CD4-positive, alpha-beta T cell (primary cell): ENCODE measurements at regions not wholly inside any gene's neighbourhood (a gene's known extent, or its start where the extent isn't known, plus 50 kb on each side); places are given as distances from the start of the nearest gene placed in this dataset.

Experiments
- ATAC-seq: fragments of 200-7000 bp; cut with Tn5 transposase; one replicate; pipeline ENCODE4 v1.10.0; 2022; ENCODE audit warnings: mild to moderate bottlenecking; ENCODE audit not compliant: poor library complexity
- CTCF ChIA-PET: fragments of 350-600 bp; sonication (Branson Sonifier 250); formaldehyde crosslinking; loops from one replicate; lab custom pipeline; 2021; ENCODE audit warnings: antibody characterized with exemption, inconsistent platforms; lab: Charles Lee
- POLR2A ChIA-PET: fragments of 350-600 bp; sonication (Branson Sonifier 250); formaldehyde crosslinking; loops from one replicate; lab custom pipeline; 2021; ENCODE audit warnings: antibody characterized with exemption, inconsistent platforms; lab: Charles Lee
- DNase-seq, 14 experiments: peaks; one replicate each; pipeline ENCODE4 v3.0.0-alpha.2; 2013 to 2020; ENCODE audit warnings: mixed read lengths in 2 of 14
- H3K27ac ChIP-seq, 2 donors: one replicate each; pipeline versions ENCODE4 v1.5.1 to v1.7.0; 2013; ENCODE audit warnings: low read length in 2 of 2, low read depth in 1 of 2, mild to moderate bottlenecking in 1 of 2
- H3K27me3 ChIP-seq, 2 experiments: 1 replicate in 1 of 2; 2 replicates in 1 of 2; pipeline versions ENCODE4 v1.6.1 to v1.7.0; 2013; ENCODE audit warnings: low read length in 2 of 2, control low read depth in 1 of 2, mild to moderate bottlenecking in 1 of 2, moderate library complexity in 1 of 2; ENCODE audit not compliant: insufficient read depth in 2 of 2, control insufficient read depth in 1 of 2
- H3K36me3 ChIP-seq: one replicate; pipeline ENCODE4 v1.6.1; 2013; ENCODE audit warnings: low read length, control low read depth; ENCODE audit not compliant: insufficient read depth
- H3K4me1 ChIP-seq: one replicate; pipeline ENCODE4 v1.6.1; 2013; ENCODE audit warnings: low read length, control low read depth; ENCODE audit not compliant: insufficient read depth
- H3K4me3 ChIP-seq: one replicate; pipeline ENCODE4 v1.5.1; 2013; ENCODE audit warnings: mild to moderate bottlenecking, low read length, moderate library complexity
- H3K9me3 ChIP-seq, 2 experiments: 1 replicate in 1 of 2; 2 replicates in 1 of 2; pipeline versions ENCODE4 v1.6.1 to v1.7.0; 2013; ENCODE audit warnings: low read length in 2 of 2, mild to moderate bottlenecking in 2 of 2, control low read depth in 1 of 2, moderate library complexity in 1 of 2; ENCODE audit not compliant: control insufficient read depth in 1 of 2, insufficient read depth in 1 of 2
- H3K27ac Mint-ChIP-seq: one replicate; pipeline ENCODE4 v1.8.0; 2020; ENCODE audit warnings: mixed read lengths
- H3K27me3 Mint-ChIP-seq: one replicate; pipeline ENCODE4 v1.8.0; 2021; ENCODE audit warnings: mixed read lengths
- H3K36me3 Mint-ChIP-seq: one replicate; pipeline ENCODE4 v1.8.0; 2021; ENCODE audit warnings: low read depth, mixed read lengths
- H3K4me1 Mint-ChIP-seq: one replicate; pipeline ENCODE4 v1.8.0; 2021; ENCODE audit warnings: low read depth, mixed read lengths
- H3K4me3 Mint-ChIP-seq: one replicate; pipeline ENCODE4 v1.8.0; 2020; ENCODE audit warnings: mild to moderate bottlenecking, mixed read lengths
- H3K9me3 Mint-ChIP-seq: one replicate; pipeline ENCODE4 v1.8.0; 2020; ENCODE audit warnings: mixed read lengths
- CTCF ChIP-seq: fragments of 200-600 bp; IDR thresholded peaks from one replicate; pipeline ENCODE4 v1.8.0; 2022; ENCODE audit warnings: antibody characterized with exemption, mild to moderate bottlenecking
- intact Hi-C, 2 experiments: fragments of 100-400 bp; cut with DNase I in 1 of 2; cut with micrococcal nuclease in 1 of 2; formaldehyde crosslinking; loops; one replicate each; pipeline versions ENCODE4 v1.15.1 to v1.9.0; 2023 to 2025; cut with DNase I, micrococcal nuclease

- DNase-seq: no peak
- H3K9me3 ChIP-seq: no peaks in the 10 kb centered on the region
- no peak for ATAC-seq
- no peak for TF ChIP-seq CTCF
- POLR2A ChIA-PET: no interaction called here
- Mint-ChIP-seq H3K4me3 (no peak overlapping the region), H3K27ac (no peak overlapping the region), H3K9me3 (no peaks in the 10 kb centered on the region), H3K27me3 (peaks cover 6% of the 10 kb centered on the region), H3K36me3 (no peaks in the 10 kb centered on the region), H3K4me1 (no peaks in the 10 kb centered on the region)
- no peaks in the 10 kb centered on the region for H3K4me1 ChIP-seq
- no peak overlapping the region for H3K27ac ChIP-seq
- no peaks in the 10 kb centered on the region for H3K36me3 ChIP-seq
- no peaks in the 10 kb centered on the region for H3K27me3 ChIP-seq
- no peak overlapping the region for H3K4me3 ChIP-seq
- intact Hi-C loops: no loop called here
- CTCF ChIA-PET: no interaction called here
Measured at GRCh38 chr1:194367121-194367520, 1180.7 kb upstream of the B3GALT2 start.

DNA sequence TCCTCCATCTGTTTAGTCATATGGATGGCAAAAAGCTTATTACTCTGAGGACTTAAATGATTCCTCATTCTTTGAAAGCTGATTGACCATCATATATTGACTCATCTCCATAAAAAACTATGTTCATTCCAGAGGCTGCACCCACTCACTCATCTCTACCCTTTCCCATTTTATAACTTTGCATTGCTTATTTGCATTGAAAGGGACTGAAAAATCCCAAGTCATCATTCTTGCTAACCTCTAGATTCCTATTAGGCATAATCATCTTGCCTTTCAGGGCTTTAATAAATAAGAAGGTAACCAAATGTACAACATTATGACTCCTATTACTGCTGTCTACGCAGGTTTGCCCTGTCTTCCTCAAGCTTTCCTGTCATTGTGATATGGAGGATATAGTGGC, 1180.3 kb upstream of the B3GALT2 start:
- no peaks in the 10 kb centered on the region for H3K4me1 Mint-ChIP-seq
- H3K27me3 Mint-ChIP-seq: peaks cover 6% of the 10 kb centered on the region
- no peaks in the 10 kb centered on the region for H3K9me3 ChIP-seq
- ATAC-seq (no peak), DNase-seq (no peak)
- intact Hi-C loops: no loop called here
- H3K27me3 ChIP-seq: no peaks in the 10 kb centered on the region
- ChIA-PET CTCF (no interaction called here), POLR2A (no interaction called here)
- no peaks in the 10 kb centered on the region for H3K9me3 Mint-ChIP-seq
- no peak overlapping the region for H3K27ac Mint-ChIP-seq
- no peak overlapping the region for H3K27ac ChIP-seq
- H3K4me3 Mint-ChIP-seq: no peak overlapping the region
- H3K4me3 ChIP-seq: no peak overlapping the region
- H3K36me3 Mint-ChIP-seq: no peaks in the 10 kb centered on the region
- no peaks in the 10 kb centered on the region for H3K4me1 ChIP-seq
- no peaks in the 10 kb centered on the region for H3K36me3 ChIP-seq
- no peak for TF ChIP-seq CTCF

- no peak overlapping the region for H3K27ac ChIP-seq
- H3K9me3 ChIP-seq: peaks cover 0 to 11% of the 10 kb centered on the region in 2 experiments
- no peak overlapping the region for H3K4me3 Mint-ChIP-seq
- no peaks in the 10 kb centered on the region for H3K36me3 Mint-ChIP-seq
- no peaks in the 10 kb centered on the region for H3K27me3 ChIP-seq
- intact Hi-C loops: no loop called here
- no peaks in the 10 kb centered on the region for H3K4me1 Mint-ChIP-seq
- H3K9me3 Mint-ChIP-seq: no peaks in the 10 kb centered on the region
- H3K27me3 Mint-ChIP-seq: no peaks in the 10 kb centered on the region
- H3K27ac Mint-ChIP-seq: no peak overlapping the region
- ChIA-PET POLR2A (no interaction called here), CTCF (no interaction called here)
- H3K4me3 ChIP-seq: no peak overlapping the region
- DNase-seq (no peak), ATAC-seq (no peak)
- H3K36me3 ChIP-seq: no peaks in the 10 kb centered on the region
- H3K4me1 ChIP-seq: no peaks in the 10 kb centered on the region
- TF ChIP-seq CTCF: no peak
Measured at GRCh38 chr1:194362327-194362726, 1175.9 kb upstream of the B3GALT2 start.
